Stomach (tissue), 4 donors: ENCODE measurements at regions not wholly inside any gene's neighbourhood (a gene's known extent, or its start where the extent isn't known, plus 50 kb on each side); places are given as distances from the start of the nearest gene placed in this dataset.

Experiments used
- CTCF ChIP-seq, 7 experiments: fragments of 450-650 bp in 4 of 7; fragments of 200-600 bp in 3 of 7; sonication (generic) in 3 of 7; IDR thresholded peaks; one replicate each; pipeline ENCODE4 v1.5.1; 2016 to 2019; ENCODE audit warnings: antibody characterized with exemption in 7 of 7, control low read depth in 2 of 7, mild to moderate bottlenecking in 1 of 7
- POLR2AphosphoS5 ChIP-seq, 3 donors: sonication (generic); formaldehyde crosslinking; IDR thresholded peaks; one replicate each; pipeline ENCODE4 v1.6.1; 2016; ENCODE audit warnings: antibody characterized with exemption in 3 of 3

- no peak for TF ChIP-seq CTCF (IDR thresholded peaks at IDR 0.05)
- no peak for TF ChIP-seq POLR2AphosphoS5 (IDR thresholded peaks at IDR 0.05)
Observed at GRCh38 chr21:22670148-22670547, 1671.9 kb downstream of the NCAM2 start.
